Adrenal gland (tissue), 5 donors: ENCODE measurements at regions not wholly inside any gene's neighbourhood (a gene's known extent, or its start where the extent isn't known, plus 50 kb on each side); places are given as distances from the start of the nearest gene placed in this dataset.

Source experiments
- CTCF ChIP-seq, 6 experiments: fragments of 450-650 bp in 4 of 6; fragments of 200-600 bp in 2 of 6; sonication (generic) in 1 of 6; IDR thresholded peaks; 1 replicate in 5 of 6; 2 replicates in 1 of 6; pipeline versions ENCODE4 v1.5.1 to v1.8.0; 2016 to 2021; ENCODE audit warnings: antibody characterized with exemption in 6 of 6, mild to moderate bottlenecking in 2 of 6, moderate library complexity in 1 of 6
- POLR2A ChIP-seq, 2 donors: fragments of 450-650 bp; IDR thresholded peaks; one replicate each; pipeline ENCODE4 v1.6.1; 2017; ENCODE audit warnings: antibody characterized with exemption in 2 of 2, mild to moderate bottlenecking in 2 of 2, moderate library complexity in 1 of 2
- donor health status: DM: no; HTN: no; CAD: no.

DNA sequence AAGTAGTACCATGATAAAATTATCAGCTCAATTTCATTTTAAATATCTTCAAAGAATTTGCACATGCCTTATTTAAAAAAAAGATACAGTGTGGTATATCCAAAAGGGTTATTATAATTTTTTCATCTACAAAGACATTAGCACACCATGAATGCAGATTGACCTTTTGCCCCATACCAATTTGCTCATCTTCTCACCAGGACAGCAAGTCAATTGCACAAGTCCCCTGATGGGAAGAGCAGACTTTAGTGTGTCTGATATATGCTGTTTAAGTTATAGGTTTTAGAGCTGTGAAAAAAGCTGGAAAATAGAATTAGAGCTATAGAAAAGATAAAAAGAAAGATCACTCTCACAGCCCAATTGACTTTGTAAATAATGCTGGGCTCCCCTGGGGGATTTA, 325.8 kb upstream of the CDH6 start:
- no peak for TF ChIP-seq POLR2A (IDR thresholded peaks at IDR 0.05)
- TF ChIP-seq CTCF (IDR thresholded peaks at IDR 0.05) = no peak
